HG02885 (cell line): ENCODE measurements at regions not wholly inside any gene's neighbourhood (a gene's known extent, or its start where the extent isn't known, plus 50 kb on each side); places are given as distances from the start of the nearest gene placed in this dataset.

Experiments
- ATAC-seq: cut with Tn5 transposase; IDR thresholded peaks from one replicate; pipeline ENCODE4 v1.9.1; 2021; ENCODE audit warnings: mild to moderate bottlenecking; ENCODE audit not compliant: unreplicated experiment, poor library complexity

DNA sequence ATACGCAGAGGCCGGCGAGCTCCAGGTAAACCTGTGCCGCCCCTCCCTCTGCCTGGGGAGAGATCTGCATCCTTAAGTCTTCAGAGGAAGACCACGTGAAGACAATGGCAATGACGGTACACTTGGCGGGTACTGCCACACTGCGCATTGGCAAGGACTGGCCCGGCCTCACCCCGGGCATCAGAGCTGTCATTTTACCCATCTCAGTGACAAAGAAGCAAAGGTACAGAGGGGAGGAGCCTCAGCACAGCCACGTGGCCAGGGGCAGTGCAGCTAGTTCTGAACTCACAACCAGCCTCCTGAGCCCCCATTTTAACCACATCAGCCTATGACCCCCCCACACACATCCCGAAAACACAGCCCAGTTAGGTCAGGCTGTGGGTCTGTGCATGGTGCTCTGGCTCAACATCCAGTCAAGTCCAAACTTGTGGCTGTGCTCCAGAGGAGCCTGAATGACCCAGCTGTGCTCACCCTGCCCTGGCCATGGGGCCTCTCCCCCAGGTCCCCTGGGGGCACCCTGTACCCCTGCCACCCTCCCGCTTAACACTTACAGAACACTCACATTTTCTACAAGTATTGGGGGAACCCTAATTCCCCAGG lies 80.6 kb downstream of the C16orf95 start:
- ATAC-seq: no peak

DNA sequence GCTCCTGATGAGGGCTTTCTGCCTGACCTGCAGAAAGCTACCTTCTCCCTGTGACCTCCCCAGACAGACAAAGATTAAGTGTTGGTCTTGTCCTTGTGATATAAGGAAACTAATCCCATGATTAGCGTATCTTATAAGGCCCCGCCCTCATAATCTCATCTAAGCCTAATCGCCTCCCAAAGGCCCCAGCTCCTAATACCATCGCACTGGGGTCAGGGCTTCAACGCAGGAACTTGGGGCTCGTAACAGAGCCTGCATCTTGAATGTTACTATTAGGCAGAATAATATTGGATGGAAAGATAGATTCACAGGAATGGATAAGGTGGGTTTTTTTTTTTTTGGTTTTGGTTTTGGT lies 78.9 kb downstream of the C16orf95 start:
- no peak for ATAC-seq

DNA sequence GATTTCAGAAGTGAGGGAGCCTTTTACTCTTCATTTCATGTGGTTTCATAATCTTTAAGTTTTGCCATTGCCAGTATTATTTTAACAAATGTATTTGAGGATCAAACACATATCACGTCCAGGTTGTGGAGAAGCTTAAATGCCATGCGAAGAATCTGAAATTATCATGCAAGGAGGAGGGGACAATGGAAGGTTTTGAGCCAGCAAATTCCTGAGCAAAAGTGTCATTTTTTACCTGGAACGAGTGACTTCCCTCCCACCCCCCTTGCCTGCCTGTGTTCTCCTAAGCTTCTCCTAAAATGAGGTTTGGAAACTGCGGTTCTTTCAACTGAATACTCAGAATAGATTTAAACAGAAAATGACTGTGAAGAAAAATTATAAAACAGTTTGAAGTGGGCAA lies 77.6 kb downstream of the C16orf95 start:
- ATAC-seq: no peak

DNA sequence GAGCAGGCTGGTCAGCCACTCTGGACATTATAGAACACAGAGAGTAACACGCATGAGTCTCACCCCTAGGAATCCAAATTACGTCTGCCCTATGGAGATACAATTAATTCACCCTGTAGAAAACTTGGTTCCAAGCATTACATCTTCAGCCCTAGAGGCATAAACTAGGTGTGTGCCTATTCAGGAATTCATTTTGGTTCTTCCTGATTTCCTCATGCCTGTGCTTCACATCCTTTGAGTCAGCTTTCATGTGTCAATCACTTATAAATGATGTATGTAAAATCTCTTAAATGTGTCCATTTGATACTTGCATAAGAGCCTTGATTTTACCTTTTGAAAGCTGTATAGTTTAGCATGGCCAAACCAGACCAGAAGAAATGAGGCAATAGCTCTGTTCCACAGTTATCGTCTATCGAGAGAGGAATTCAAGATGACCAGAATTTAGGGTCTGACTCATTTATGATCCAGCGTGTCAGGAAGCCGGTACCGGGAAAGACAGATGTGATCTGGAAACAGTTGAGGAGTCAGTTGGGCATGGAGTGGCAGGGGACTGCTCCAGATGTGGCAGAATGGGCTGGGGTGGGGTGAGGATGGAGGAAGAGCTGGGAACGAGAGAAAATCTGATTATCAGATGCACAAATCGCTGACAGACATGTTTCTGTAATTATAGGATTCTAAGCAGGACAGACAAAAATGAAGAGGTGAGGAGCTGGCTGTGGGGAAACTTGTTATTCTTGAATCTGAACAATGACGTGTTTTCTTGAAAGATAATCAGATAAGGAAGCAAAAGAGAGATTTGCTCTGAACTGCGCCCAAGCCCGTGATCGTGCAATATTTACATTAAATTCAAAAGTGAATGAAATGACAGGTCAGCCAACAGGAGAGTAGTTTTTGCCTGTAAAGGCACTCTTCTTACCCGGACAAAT lies 76.7 kb downstream of the C16orf95 start:
- no peak for ATAC-seq

DNA sequence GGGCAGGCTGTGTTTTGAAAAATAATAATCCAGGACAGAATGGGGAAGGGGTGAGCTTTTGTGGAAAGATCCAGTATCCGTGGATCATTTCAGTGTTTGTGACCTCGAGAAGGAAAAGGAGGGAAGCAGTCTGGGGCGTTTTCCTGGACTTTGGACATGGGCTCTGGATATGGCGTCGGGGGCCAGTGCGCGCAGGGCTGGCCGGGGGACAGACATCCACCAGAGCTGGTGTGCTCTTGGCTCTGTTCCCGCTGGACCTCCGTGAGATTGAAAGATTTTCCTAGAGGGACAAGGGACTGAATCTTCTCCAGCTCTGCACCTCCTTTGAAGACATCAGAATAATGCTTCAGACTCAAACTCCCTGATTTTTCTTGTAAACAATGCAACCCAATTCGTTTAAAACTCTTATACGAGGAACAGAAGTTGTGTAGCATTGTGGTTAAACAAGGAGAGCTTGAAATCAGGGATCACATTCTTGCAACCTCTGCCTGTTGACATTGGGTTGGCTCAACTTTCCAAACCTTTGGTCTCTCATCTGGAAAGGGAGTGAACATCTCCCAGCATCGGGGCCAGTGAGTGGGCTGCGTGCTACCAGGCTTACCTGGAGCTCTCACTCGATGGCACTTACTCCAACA lies 75.9 kb downstream of the C16orf95 start:
- ATAC-seq: no peak

DNA sequence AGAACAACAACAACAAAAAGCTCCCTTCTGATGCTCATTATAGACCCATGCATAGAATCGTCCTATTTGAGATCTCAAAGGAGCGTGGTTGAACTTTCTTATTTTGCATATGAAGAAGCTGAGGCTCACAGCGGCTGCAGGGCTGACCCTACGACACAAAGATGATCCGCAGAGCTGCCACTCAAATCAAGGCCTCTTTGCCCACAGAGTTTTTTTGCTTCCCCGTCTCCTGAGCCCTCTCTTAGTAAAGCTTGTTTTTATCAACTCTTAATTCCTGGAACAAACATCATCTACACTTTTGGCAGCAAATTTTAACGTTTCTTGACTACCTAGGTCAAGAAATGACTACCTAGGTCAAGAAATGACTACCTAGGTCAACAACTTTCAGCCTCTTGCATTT lies 73.7 kb downstream of the C16orf95 start:
- ATAC-seq: no peak

DNA sequence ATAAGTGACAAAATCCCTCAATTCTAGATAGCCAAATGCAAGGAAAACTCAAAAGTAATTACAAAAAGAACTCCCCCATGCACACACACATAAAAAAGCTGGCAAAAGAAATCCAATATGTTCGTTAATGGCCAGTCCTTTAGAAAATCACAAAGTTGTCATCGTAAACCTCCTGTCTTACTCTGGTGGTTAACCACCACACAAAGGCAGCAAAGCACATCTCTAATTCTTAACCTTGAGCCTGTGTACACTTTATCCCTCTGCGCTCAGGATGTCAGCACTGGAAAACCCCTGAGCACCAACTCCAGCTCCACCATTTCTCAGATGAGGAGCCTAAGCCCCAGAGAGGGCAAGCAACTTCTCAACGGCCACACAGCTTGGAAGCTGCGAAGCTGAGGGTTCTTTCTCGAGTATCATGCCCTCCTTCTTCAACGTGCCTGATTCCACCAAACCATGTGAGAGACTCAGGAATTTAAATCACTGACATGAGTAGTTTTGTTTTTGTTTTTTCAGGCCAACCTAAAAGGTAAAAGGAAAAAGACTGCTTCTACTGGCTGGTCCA lies 72.5 kb downstream of the C16orf95 start:
- no peak for ATAC-seq

DNA sequence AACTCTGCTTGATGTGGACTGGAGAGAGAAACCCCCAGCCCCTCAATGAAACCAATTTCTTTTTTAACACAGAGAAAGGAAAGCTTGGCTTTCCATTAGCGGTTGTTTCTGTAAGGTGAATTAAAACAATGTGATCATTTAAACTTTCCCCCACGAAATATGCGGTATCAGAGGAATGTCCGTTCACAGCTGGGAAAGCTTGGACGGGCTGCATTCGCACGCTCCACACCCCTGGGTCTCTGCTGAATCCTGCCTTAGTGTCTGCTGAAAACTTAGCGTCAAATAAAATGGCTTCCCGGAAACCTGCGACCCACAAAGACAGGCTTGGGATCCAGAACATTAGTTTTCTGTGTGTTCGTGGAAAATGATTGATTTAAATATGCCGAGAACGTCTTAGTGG lies 71.7 kb downstream of the C16orf95 start:
- no peak for ATAC-seq

DNA sequence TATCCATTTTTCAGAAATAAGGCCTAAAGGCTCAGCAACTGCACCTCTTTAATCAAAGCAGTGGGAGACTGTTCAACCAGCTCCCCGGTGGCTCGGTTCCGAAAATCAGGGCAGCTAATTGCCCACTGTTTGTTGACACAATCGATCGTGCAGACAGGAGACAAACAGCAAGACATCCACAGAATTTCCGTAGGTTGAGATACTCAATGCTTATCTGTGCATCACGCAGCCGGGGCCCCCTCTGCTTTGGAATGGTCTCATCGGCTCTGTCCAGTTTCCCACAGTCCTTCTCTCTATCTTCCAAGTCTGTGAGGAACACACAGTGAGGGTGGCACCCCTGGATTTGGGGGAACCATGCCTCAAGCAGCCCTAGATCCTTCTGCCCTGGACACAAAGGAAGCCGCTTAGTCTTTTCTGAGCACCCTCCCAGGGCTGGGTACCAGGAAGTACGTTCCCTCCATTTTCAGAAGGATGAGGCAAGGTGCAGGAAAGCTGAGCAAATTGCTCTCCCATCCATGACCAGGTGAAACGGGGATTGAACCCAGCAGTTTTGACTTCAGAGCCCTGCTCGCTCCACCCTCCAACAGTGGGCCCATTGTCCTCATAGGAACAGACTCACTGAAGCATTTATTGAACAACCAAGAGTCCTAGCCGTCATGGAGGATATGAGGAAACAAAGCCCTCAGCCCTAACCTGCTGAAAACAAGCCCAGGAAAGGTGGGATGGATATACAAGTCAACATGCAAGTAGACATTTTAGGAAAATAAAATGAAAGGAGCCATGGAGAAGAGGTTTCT lies 70.7 kb downstream of the C16orf95 start:
- no peak for ATAC-seq

DNA sequence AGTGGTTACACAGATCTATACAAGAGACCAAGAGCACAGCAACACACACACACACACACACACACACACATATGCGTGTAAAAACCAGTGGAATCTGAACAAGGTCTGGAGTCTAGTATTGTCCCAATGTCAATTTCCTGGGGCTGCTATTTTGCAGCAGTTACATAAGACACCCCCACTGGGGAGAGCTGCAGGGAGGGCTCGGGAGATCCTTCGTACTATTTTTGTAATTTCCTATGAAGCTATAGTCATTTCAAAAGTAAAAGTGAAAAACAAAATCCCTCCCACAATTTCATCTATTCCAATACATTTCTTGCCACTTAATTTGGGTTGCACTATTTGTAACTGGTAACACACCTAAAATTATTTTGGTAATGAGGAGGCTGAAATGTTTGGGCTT lies 68.5 kb downstream of the C16orf95 start:
- no peak for ATAC-seq

DNA sequence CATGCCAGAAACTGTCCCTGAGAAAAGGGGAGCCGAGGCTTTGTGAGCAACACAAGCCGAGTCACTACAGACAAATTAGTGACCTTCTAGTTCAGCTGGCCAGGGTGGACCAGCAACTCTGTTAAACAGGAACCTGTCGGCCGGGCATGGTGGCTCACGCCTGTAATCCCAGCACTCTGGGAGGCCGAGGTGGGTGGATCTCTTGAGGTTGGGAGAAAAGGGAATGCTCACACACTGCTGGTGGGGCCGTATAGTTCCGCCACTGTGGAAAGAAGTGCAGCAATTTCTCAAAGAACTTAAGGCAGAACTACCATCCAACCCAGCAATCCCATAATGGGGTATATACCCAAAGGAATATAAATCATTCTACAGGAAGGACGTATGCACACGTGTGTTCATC lies 67.8 kb downstream of the C16orf95 start:
- ATAC-seq: no peak

DNA sequence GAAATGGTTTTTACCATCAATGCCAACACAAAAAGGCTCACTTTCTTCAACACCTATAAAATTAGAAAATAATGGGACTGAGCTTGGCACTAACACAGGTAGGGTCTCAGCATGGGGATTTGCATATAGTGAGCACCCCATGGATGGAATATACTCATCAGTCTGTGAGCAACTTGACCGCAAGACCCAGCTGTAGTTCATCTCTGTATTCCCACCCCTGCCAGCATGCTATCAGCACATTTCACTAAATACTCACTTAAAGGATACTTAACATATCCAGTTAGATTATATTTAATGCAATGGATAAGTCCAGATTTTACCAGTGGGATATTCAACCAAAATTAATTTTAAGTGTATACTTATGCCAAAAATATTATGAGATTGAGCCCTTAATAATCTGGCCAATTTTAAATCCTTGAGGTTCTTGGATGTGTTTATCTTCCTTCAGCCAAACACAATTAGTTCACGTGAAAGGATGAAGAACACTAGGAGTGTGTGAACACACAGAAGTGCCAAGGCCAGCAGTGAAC lies 66.7 kb downstream of the C16orf95 start:
- no peak for ATAC-seq

DNA sequence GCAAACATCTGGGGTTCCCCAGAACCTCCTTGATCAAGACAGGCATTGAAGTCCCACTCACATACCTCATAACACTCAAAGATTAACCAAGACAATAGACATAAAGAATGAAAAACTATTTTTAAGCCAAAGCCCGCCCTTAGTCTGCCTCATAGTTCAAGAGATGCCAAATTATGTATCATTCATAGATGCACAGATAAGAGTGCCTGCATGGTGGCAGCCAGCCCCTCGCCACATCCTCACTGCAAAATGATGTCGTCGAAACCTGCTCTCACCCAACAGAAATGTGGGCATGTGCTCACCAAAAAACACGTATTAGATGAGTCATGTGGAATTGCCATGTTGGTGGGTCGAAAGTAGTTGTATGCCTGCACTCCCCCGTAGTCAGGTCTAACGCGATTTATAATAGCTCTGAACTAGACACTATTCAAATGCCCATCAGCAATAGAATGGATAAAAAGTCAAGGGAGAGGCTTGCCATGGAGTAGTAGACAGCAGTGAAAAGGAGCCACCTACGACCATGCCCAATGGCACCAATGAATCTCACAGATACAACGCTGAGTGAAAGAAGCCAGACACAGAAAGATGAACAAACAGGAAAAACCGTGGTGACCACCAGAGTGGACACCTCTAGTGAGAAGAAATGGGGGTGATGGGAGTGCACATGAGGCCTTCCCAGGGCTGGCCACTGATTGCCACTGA lies 64.8 kb downstream of the C16orf95 start:
- ATAC-seq: no peak
